ENCODE measurements at regions not wholly inside any gene's neighbourhood (a gene's known extent, or its start where the extent isn't known, plus 50 kb on each side); places are given as distances from the start of the nearest gene placed in this dataset.

- no peak for TF ChIP-seq CEBPB (IDR thresholded peaks at IDR 0.05; ENCODE audit: low read depth, low read length)
These were observed 59.0 kb upstream of the BACE2 start (continued) for GRCh38 chr21:41108668-41109585.

GRCh38 chr21:41110161-41110560 is 57.8 kb upstream of the BACE2 start:
- DNase-seq: no peak
- Histone ChIP-seq H2BK15ac (ENCODE audit: low read depth, low read length) (no peak overlapping the region), H3K4me3 (ENCODE audit: insufficient read depth, low read depth, low read length) (no peak overlapping the region), H4K91ac (ENCODE audit: insufficient read depth, low read depth, low read length) (no peak overlapping the region), H3K4me1 (ENCODE audit: control insufficient read depth, insufficient read depth, low read length) (no peaks in the 10 kb centered on the region), H3K36me3 (ENCODE audit: control insufficient read depth, insufficient read depth, low read length) (no peaks in the 10 kb centered on the region), H2AK9ac (replicated peaks; ENCODE audit: low read depth, low read length, poor library complexity) (no peak overlapping the region), H3K56ac (ENCODE audit: extremely low read depth, insufficient read depth, low read length) (no peak overlapping the region), H3K4me2 (ENCODE audit: low read depth, low read length) (no peak overlapping the region), H2BK5ac (ENCODE audit: low read depth, low read length, poor library complexity, severe bottlenecking) (no peak overlapping the region), H4K8ac (ENCODE audit: low read depth in 2 of 2, low read length in 2 of 2) (no peak overlapping the region), H4K20me1 (ENCODE audit: insufficient read depth, low read length) (no peaks in the 10 kb centered on the region), H3K9ac (ENCODE audit: low read depth, low read length) (no peak overlapping the region), H3K4ac (ENCODE audit: low read depth, low read length) (no peak overlapping the region), H2BK120ac (ENCODE audit: low read depth, low read length) (no peak overlapping the region), H3K14ac (replicated peaks; ENCODE audit: low read depth, low read length) (no peak overlapping the region), H3K23ac (ENCODE audit: low read depth, low read length) (no peak overlapping the region), H3K27ac (ENCODE audit: insufficient read depth, low read length) (no peak overlapping the region), H2AK5ac (ENCODE audit: low read depth, low read length) (no peak overlapping the region), H3K9me3 (ENCODE audit: control insufficient read depth, insufficient read depth, low read length) (peaks cover 2% of the 10 kb centered on the region; the same call in 1 of the 2 replicates), H3K18ac (ENCODE audit: low read depth, low read length) (no peak overlapping the region), H3K9me1 (ENCODE audit: insufficient read depth, low read length) (no peaks in the 10 kb centered on the region), H4K5ac (ENCODE audit: low read depth, low read length) (no peak overlapping the region), H2AFZ (replicated peaks; ENCODE audit: low read length, poor library complexity) (no peak overlapping the region), H2BK20ac (ENCODE audit: low read depth, low read length) (no peak overlapping the region), H3K27me3 (ENCODE audit: control insufficient read depth, insufficient read depth, low read length) (no peaks in the 10 kb centered on the region), H3K79me1 (ENCODE audit: low read depth in 1 of 2, low read length in 2 of 2) (no peaks in the 10 kb centered on the region)
- no TSS peak for BruUV-seq (replicated peaks)
- CTCF ChIA-PET: no interaction called here
- dilution Hi-C loops (cut with HindIII; ENCODE audit: low sequenced_read_pairs, unreplicated experiment) (no loop called here), intact Hi-C loops (cut with micrococcal nuclease) (no loop called here), in situ Hi-C loops (cut with MboI; ENCODE audit: low sequenced_read_pairs) (no loop called here)
- ATAC-seq (ENCODE audit: low read depth): no peak
- no peak for TF ChIP-seq ELK1 (IDR thresholded peaks at IDR 0.05; ENCODE audit: borderline replicate concordance, low read depth, low read length)
- no peak for TF ChIP-seq FOS (IDR thresholded peaks at IDR 0.05; ENCODE audit: low read depth, low read length)
- no peak for TF ChIP-seq SMC3 (IDR thresholded peaks at IDR 0.05; ENCODE audit: low read depth, low read length)
- no peak for TF ChIP-seq RAD21 (IDR thresholded peaks at IDR 0.05; ENCODE audit: low read length)
- no peak for TF ChIP-seq CHD1 (IDR thresholded peaks at IDR 0.05; ENCODE audit: low read depth, low read length)
- no peak for TF ChIP-seq POLR2A (IDR thresholded peaks at IDR 0.05; ENCODE audit: low read depth, low read length)
- no peak for TF ChIP-seq CEBPB (IDR thresholded peaks at IDR 0.05; ENCODE audit: low read depth, low read length)
- WGBS, 2 experiments (ENCODE audit: extremely low coverage in 2 of 2, insufficient read length in 1 of 2): no CpG with 5 or more reads among the region's 8 CpGs
- POLR2A ChIA-PET (ENCODE audit: unreplicated experiment): no interaction called here
